ENCODE measurements at regions not wholly inside any gene's neighbourhood (a gene's known extent, or its start where the extent isn't known, plus 50 kb on each side); places are given as distances from the start of the nearest gene placed in this dataset.
"Not testable (repeated sequence)": the region's sequence is repeated elsewhere in the genome, so short reads cannot be mapped to it uniquely, and the experiment has no call there.

DNA sequence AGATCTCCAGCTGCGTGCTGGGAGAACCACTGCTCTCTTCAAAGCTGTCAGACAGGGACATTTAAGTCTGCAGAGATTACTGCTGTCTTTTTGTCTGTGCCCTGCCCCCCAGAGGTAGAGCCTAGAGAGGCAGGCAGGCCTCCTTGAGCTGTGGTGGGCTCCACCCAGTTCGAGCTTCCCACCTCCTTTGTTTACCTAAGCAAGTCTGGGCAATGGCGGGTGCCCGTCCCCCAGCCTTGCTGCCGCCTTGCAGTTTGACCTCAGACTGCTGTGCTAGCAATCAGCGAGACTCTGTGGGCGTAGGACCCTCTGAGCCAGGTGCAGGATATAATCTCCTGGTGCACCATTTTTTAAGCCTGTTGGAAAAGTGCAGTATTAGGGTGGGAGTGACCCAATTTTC, 128.6 kb downstream of the ACTR3 start:
- not testable (repeated sequence) for DNase-seq

DNA sequence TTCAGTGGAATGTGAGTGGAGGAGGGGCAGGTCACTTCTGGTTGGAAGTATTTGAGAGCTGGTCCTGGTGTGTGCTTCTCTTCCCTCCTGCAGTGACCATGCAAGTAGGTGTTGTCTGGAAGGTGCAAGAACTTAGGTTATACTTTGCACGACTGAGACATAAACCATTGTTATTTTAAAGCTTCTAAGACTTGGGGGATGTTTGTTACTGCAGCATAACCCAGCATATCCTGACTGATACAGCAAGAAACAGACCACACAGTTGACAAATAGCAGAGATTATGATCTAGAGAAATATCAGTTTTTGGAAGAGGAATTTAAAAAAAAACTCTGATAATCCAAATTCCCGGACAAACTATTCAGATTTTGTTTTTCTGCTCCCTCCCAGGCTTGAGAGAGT, 130.8 kb downstream of the ACTR3 start:
- DNase-seq = no peak

DNA sequence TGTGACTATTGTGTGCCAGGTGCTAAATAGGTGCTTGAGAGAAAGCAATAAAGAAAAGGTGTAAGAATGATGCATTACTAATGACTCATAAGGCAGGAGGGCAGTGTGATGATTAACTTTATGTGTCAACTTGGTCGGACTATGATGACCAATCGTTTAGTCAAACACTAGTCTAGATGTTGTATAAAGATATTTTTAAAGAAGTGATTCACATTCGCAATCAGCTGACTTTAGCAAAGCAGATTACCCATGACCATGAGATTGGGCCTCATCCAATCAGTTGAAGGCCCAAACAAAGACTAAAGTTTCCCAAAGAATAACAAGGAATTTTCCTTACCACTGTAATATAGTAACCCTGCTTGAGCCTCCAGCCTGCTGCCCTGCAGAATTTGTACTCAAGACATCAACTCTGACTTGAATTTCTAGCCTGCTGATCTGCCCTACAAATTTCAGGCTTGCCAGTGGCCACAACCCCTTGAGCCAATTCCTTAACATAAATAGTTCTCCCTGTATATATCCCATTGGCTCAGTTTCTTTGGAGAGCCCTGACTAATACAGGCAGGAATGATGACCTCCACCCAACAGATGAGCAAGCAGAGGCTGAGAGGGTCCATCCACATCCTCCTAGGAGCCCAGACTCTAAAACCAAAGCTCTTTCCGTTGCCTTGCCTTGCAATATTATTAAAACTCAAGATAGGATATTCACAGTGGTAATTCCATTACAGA, 132.6 kb downstream of the ACTR3 start:
- no peak for DNase-seq

DNA sequence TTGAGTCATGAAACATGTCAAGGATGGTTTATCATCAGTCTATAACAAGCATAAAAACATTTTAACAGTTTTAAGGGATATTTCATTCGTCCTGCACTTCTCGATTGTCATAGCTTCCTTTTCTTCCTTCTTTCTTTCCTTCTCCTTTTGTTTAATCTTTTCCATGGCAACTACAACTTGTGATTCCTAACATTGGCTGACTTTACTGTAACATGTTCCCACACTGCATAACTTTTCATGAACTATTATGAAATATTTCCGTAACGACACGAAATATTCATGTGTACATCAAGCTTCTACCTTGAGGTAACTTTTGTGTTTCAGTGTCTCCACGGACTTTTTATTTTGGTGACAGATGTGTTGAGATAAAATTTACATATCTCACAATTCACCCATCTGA, 134.4 kb downstream of the ACTR3 start:
- DNase-seq = no peak

DNA sequence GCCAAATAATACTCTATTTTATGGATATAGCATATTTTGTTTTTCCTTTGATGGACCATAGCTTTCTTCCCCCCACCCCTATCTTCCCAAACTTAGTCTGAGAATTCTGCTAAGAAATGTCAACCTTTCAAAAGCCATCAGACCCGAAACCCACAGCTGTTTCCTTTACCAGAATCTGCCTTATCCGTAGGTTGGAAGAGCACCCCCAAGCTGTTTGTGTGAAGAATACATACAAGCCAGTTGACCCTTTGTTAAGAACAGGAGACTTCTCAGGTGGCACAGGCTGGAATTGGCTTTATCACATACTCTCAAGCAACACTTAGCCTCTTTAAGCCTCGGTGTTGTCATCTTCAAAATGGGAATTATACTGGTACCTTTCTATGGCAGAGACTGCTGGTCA, 135.1 kb downstream of the ACTR3 start:
- no peak for DNase-seq

DNA sequence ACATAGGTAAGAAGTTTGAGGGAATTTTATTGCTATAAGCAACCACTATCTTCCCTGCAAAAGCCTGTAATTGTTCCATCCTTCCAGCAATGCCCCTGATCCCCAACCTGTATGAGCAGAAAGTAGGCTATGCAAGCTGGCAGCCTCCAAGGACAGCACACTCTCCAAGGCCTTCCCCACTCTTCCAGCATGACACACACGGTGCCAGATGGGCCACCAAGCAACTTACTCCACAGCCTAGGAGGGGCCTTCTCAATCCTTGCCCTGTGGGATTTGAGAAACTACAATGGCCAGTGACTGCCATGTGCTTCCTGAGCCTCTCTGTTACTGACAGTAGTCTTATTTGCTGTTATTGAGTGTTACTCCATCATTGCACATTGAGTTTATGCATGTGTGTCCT, 137.5 kb downstream of the ACTR3 start:
- DNase-seq = no peak

DNA sequence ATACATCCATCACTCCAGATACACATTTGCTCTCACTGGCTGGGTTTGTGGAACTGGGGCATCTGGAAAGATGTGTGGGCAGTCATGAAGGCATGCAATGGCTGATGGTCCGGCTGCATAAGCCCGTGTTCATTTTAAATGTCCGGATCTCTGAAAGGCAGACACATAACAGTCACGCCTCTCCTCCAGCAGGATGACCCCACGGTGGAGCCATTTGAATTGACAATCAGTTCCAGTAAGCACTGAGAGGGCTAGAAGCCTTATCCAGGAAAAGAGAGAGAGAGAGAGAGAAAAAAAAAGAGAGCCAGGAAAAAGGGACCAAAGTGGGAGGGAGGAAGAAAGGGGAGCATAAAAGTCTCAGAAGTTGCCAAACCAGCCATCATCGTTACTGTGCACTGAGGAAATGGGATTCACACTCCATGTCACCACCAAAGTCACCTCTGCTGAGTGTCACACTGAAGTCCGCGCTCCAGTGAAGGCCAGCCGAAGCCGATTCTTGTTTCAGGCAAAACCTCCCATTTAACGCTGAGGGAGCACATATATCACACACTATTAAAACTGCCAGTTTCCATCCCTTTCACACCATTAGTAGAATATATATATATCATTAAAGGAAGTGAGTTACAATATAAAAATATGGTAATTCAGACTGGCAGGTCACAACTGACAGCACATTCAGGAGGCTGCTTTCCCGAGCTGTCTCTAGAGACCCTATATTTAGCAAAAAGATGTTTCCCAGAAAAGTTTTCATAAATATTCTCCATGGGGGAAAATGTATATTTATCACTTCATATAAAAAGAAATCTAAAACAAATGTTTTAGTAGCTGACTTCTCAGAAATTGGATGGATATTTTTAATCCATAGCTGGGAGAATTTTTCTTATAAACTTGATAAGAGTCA, 142.0 kb downstream of the ACTR3 start:
- DNase-seq = no peak

DNA sequence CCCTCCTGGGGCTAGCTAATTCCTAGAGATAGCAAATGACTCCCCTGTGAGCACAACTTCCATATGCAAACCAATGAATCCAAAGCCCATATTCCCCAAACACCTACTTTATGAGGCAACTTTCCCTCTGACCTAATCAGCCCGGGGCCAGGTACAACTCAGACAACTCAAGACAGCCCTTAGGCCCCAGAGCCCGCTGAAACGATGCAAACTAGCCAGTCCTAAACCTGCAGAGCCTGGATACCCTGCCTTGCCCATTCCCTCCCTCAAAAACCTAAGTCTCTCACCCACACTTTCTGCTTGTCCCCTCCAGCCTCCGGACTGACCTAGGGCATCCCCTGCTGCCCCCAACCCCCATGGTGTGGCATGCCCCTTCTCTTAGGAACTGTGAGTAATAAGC, 142.8 kb downstream of the ACTR3 start:
- no peak for DNase-seq

DNA sequence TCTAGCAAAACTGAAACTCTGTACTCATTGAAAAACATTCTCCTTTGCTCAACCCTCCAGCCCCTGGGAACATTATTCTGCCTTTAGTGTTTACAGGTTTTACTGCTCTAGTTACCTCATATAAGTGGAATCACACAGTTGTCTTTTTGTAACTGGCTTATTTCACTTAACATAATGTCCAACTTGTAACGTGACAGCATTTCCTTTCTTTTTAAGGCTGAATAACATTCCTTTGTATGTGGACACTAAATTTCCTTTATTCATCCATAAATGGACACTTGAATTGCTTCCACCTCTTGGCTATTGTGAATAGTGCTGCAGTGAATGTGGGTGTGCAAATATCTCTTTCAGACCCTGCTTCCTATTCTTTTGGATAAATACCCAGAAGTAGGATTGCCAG, 144.9 kb downstream of the ACTR3 start:
- no peak for DNase-seq

DNA sequence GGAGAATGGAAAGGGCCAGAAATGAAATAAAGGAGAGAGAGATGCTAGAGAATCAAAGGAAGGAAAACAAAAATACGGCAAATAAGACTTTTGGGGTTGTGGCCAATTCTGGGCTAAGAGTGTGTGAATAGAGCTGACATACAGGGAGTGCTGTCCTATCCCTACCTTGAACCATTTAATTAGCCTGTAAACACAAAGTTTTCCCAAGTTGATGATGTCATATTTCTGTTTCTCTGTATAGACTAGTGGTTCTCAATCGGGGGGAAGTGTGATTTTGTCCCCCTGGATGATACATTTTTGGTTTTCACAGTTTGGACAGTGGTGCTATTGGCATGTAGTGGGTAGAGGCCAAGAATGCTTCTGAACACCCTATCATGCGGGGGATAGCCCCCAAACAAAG, 148.8 kb downstream of the ACTR3 start:
- no peak for DNase-seq

DNA sequence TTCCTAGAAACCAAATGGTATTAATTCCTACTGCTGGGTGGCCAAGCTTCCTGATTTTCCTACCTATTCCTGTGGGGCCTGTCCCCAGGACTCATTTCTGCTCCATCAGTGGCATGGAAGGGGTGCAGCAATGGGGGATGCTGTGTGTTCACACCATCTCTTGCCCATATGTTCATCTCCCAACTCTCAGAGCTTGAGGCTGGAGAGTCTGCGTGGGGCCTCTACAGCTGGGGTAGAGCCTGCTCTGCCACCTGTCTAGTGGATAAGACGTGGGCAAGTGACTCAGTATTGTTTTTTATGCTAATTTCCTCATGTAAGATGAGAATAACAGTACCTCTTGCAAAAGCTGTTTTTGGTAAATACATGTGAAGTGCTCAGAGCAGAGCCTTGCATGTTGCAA, 149.8 kb downstream of the ACTR3 start:
- no peak for DNase-seq

DNA sequence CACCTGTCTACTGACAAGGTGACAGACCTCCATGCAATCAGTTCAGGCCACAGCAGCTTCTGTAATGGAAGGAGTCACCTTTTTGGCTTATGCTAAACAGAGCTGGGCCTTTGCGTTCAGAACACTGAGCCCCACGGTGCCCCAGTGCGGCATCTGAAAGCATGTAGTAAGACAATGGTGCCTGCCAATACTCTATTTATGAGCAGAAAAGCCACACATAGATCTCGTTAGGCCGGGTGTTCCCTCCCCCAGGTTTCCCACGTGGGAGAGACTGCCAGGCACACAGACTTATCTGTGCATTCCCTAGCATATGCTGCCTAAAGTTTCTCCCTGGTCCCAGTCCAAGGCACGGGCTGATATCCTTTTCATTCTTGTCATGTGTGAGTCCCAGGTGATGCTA, 150.9 kb downstream of the ACTR3 start:
- DNase-seq = no peak

DNA sequence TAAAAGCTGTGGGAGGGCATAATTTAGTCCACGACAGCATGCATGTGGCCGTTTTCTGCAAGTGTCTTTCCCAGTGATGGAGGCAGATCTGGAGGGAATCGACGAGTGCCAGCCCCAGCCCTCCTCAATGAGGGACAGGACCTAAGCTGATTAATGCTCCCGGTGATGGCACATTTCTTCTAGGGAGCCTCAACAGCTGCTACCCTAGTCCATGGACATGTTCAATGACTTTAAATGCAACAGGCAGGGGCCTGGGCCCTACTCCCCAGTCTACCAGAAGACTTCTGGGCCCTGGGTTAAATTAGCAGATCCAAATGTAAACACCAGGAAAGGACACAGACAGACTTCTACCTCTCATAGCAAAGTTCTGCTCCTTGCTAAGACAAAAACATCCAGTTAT, 155.1 kb downstream of the ACTR3 start:
- DNase-seq = no peak

DNA sequence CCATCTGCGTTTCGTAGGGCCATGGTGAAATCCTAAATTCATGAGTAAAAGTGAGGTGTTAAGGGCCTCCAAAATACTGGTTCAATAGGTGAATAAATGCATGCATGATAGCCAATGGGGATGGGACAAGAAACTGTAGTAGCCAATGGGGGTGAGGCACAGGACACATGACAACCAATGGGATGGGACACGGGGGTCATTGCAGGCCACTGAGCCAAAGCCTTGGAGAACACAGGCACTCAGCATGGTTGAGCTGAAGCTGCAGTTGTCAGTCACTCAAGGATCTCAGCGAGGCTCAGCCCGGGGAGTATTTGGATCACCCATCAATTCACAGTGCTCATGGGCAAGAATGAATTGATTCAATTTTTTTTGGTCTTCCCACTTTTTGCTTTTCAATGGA, 156.5 kb downstream of the ACTR3 start:
- no peak for DNase-seq

DNA sequence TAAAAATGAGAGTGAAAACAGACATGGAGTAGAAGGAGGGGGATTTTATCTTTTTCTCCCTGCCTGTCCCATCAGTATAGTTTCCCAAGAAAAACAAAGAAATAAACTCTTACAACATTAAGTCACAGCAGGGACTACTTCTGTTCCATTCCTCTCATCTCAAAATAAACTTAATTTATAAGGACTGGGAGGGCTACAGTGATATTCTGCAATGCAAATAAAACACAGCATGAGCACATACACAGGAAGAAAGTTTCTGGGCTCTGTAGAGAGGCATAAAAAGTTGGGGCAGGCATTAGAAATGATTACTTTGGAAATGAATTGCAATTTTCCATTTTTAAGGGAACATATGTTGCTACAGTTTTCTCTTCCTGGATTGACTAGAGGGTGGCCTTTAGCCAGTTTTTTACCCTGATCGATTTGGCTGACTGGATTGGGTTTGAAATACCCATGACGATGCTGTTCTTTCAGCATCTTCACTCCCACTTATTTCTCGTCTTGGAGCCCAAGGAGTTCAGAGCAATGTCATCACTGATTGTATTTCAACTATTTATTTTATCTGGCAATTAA, 157.1 kb downstream of the ACTR3 start:
- DNase-seq = no peak

DNA sequence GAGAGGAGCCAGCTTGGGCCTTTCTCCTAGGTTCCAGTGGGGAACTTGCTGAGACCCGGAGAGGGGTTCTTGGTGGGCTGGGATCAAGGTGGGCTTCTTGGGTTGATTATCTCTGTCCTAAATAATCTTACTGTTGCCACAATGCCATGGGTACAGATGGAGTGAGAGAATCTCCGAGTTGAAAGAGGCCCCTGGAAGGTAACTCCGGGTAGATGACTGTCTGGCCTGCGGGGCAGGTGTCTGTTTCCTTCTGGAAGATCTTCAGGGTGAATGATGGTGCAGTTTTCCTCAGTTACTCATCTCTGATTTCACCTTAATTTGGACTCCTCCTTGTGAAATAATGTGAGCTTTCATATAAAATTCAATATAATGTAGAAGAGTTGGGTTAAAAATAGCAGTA, 159.4 kb downstream of the ACTR3 start:
- DNase-seq = no peak

DNA sequence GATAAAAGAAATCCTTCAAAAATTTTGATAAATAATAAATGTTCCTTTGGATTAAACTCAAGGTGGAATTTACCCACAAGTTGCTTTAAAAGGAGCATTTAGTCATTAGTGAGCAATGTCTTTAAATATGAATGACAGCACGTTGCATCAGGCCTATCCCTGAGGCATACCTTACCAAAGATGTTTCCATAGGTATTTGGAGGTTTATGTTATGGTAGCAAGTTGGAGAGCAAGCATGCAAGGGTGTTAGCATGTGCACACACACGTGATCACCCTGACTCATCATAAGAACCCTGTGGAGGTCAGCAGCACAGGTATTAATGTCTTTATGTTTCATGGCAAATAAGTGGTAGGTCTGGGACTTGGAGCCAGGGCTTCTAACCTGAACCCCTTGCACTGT, 159.9 kb downstream of the ACTR3 start:
- DNase-seq = no peak

DNA sequence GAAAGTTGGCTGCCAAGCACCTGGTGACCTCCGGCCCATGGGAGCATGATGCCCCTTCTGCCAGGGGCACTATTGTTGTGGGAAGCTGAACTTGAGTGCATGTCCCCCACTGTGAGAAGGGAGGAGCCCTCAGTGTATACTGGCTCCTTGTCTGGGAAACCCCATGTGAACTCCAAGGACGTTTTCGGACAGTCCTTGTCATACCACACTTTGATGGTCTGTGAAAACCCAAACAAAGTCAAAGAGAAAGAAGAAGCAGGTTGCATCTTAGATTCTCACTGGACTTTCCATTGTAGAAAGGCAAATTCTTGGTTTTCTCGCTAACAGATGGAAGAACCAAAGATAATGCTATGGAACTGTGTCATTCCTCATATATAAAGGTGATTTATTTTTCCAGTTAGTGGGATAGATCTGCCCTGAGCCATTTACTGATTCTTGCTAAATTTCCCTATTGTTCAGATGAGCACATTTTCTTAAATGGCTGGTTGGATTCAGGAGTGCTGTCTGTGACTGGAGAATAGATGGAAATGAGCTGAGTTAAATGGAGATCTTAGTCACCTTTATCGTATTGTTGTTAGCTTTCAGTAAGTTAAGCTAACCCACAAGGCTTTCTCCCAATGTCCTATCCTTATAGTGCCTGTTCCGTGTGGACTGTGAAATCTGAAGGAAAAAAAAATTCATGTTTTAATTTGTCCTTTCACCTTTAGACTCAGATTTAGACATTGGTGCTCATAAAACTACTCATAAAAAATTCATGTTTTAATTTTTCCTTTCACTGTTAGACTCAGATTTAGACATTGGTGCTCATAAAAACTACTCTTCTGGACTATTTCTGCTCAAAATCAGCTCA, 166.6 kb downstream of the ACTR3 start:
- no peak for DNase-seq

DNA sequence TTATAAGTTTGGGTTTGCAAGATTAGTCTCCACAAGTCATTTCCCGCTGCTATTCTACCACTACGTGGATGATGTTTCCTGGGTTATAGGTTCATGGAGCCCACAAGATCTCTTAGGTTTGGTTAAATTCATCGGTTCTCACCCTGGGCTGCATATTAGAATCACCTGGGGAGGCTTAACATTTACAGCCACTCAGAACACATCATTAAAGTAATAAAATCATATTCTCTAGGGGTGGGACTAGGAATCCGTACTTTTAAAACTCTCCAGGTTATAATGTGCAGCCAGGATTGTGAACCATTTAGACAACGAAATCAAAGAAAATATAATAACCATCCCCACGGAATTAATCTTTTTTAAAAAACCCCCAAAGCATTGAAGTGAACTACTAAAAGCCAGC, 167.7 kb downstream of the ACTR3 start:
- DNase-seq = no peak

DNA sequence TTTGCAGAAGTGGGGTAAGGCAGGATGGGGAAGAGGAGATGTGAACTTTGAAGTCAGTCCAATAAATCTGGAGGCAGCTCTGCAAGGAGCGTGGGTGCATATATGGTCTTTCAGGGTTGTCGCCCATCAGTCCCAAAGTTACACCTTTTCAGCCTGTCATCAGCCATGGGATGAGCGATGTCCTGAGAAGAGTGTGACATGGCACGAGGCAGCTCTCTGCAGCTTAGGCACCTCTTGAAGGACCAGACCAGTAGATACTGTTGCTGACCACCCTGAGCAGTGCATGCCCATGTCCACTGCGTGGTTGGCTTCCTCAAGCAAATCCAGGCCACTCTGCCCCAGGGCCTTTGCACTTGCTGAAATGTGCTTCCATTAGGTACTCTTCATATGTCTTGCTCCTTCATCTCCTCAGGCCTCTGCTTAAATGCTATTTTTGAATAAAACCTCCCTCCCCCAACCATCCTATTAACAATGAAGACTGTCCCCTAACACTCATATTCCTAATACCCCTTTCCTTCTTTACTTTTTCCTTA, 171.7 kb downstream of the ACTR3 start:
- DNase-seq = no peak

DNA sequence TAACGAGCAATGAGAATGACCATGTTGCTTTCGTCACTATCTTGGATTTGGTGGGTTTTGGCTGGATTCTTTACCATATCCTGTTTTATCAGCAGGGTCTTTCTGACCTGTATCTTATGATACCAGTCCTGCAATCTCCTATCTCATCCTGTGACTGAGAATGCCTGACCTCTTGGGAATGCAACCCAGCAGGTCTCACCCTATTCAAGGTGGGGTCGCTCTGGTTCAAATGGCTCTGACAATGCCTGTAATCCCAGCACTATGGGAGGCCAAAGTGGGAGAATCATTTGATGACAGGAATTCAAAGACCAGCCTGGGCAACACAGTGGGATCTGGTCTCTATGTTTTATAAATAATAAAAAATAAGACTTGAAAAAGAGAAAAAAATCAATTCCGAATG, 173.5 kb downstream of the ACTR3 start:
- DNase-seq = no peak

DNA sequence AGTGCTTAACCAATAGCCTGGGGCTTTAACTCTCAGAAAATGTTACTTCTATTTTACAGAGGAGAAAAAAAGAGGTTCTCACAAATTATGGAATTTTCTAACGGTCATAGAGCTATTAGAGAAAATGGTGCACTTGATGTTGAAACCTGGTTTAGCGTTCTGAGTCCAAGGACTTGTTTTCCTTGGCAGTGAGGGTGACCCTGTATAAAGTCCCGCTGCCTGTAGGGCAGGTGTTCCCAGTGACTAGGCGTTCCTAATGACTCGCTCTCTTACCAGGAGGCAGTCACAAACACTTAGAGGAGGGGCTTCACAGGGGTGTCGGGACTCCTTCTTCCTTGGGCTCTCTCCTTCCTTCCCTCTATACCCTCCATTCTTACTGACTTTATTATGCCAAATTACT, 175.8 kb downstream of the ACTR3 start:
- DNase-seq = no peak

DNA sequence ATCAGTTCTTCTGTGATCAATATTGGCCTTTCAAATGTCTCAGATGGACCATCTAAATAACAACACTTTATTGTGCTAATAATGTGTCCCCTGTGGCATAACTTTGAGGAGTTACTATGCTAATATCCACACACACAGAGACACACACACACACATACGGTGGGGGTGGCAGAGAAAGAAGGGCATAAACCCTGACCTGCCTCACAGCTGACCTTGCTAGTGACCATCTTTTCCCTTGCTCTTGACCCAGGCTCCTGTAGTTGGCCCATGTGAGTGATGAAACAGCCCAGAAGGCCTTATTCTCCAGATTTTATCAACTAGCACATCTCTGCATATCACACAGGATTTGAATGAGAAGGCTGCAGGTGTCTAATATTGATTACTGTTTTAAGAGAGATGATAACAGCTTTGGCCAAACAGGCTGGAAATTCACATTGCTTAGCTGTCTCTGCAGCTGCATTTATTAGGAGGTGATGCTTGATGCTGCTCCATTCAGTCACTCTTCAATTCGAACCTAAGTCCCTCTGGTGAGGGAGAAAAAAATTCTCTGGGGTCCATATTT, 176.4 kb downstream of the ACTR3 start:
- DNase-seq = no peak
